ENCODE measurements at regions not wholly inside any gene's neighbourhood (a gene's known extent, or its start where the extent isn't known, plus 50 kb on each side); places are given as distances from the start of the nearest gene placed in this dataset.
"Not testable (repeated sequence)": the region's sequence is repeated elsewhere in the genome, so short reads cannot be mapped to it uniquely, and the experiment has no call there.

GRCh38 chr5:25190521-25191000 lies 545.8 kb upstream of the CDH10 start:
- DNase-seq (ENCODE audit: low spot score) = no peak

GRCh38 chr5:25181249-25181648 lies 536.5 kb upstream of the CDH10 start:
- DNase-seq (ENCODE audit: low spot score) = no peak

GRCh38 chr5:25162616-25163015 lies 517.8 kb upstream of the CDH10 start:
- not testable (repeated sequence) for DNase-seq (ENCODE audit: low spot score)

- DNase-seq (ENCODE audit: low spot score) = no peak
Measured at GRCh38 chr5:25160891-25161290, 516.1 kb upstream of the CDH10 start.

GRCh38 chr5:25150819-25151218 lies 506.0 kb upstream of the CDH10 start:
- DNase-seq (ENCODE audit: low spot score) = no peak

GRCh38 chr5:25128606-25129005 lies 483.8 kb upstream of the CDH10 start:
- DNase-seq (ENCODE audit: low spot score) = no peak

GRCh38 chr5:25119650-25120049 lies 474.9 kb upstream of the CDH10 start:
- DNase-seq (ENCODE audit: low spot score) = peak; percentile 2

GRCh38 chr5:25107853-25108252 lies 463.1 kb upstream of the CDH10 start:
- DNase-seq (ENCODE audit: low spot score) = no peak

- no peak for DNase-seq (ENCODE audit: low spot score)
Measured at GRCh38 chr5:25099538-25099937, 454.8 kb upstream of the CDH10 start.

- no peak for DNase-seq (ENCODE audit: low spot score)
Measured at GRCh38 chr5:25095261-25095660, 450.5 kb upstream of the CDH10 start.

GRCh38 chr5:25094219-25094618 lies 449.4 kb upstream of the CDH10 start:
- DNase-seq (ENCODE audit: low spot score) = no peak

- no peak for DNase-seq (ENCODE audit: low spot score)
Measured at GRCh38 chr5:25091921-25092320, 447.1 kb upstream of the CDH10 start.

GRCh38 chr5:25090854-25091253 lies 446.1 kb upstream of the CDH10 start:
- no peak for DNase-seq (ENCODE audit: low spot score)

GRCh38 chr5:25090275-25090674 lies 445.5 kb upstream of the CDH10 start:
- DNase-seq (ENCODE audit: low spot score) = no peak

GRCh38 chr5:25088689-25089088 lies 443.9 kb upstream of the CDH10 start:
- DNase-seq (ENCODE audit: low spot score) = not testable (repeated sequence)

GRCh38 chr5:25083261-25083660 lies 438.5 kb upstream of the CDH10 start:
- not testable (repeated sequence) for DNase-seq (ENCODE audit: low spot score)

- no peak for DNase-seq (ENCODE audit: low spot score)
Measured at GRCh38 chr5:25066239-25066638, 421.5 kb upstream of the CDH10 start.

GRCh38 chr5:25064306-25064705 lies 419.5 kb upstream of the CDH10 start:
- no peak for DNase-seq (ENCODE audit: low spot score)

GRCh38 chr5:25060575-25060974 lies 415.8 kb upstream of the CDH10 start:
- no peak for DNase-seq (ENCODE audit: low spot score)

- DNase-seq (ENCODE audit: low spot score) = peak; percentile 3
Measured at GRCh38 chr5:25056836-25057235, 412.1 kb upstream of the CDH10 start.

GRCh38 chr5:25033658-25034057 lies 388.9 kb upstream of the CDH10 start:
- no peak for DNase-seq (ENCODE audit: low spot score)

- no peak for DNase-seq (ENCODE audit: low spot score)
Measured at GRCh38 chr5:25029004-25029403, 384.2 kb upstream of the CDH10 start.

- DNase-seq (ENCODE audit: low spot score) = no peak
Measured at GRCh38 chr5:25027526-25027925, 382.7 kb upstream of the CDH10 start.

- no peak for DNase-seq (ENCODE audit: low spot score)
Measured at GRCh38 chr5:25027061-25027460, 382.3 kb upstream of the CDH10 start.

GRCh38 chr5:25025831-25026230 lies 381.1 kb upstream of the CDH10 start:
- DNase-seq (ENCODE audit: low spot score) = no peak

Data from SW480 (cell line).